ENCODE measurements at regions not wholly inside any gene's neighbourhood (a gene's known extent, or its start where the extent isn't known, plus 50 kb on each side); places are given as distances from the start of the nearest gene placed in this dataset.

DNA sequence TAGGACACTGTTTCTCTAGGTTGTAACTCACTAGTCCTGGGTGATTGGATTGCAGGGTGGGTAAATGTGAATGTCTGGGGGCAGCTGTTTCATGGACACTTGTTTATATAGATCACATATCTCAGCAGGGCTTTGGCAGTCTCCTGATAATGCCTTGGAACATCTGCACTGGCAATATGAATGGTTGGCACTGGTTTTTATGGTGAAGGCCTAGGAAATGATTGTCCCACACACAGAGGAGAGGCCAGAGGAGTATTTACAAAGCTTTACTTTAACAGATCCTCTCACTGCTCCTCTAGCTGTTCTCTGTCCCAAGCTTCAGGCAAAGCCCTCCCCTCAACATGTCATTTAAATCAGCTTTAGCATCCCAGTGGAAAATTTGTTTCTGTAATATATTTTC lies 171.3 kb upstream of the STEAP4 start:
- TF ChIP-seq, protein P1, sequence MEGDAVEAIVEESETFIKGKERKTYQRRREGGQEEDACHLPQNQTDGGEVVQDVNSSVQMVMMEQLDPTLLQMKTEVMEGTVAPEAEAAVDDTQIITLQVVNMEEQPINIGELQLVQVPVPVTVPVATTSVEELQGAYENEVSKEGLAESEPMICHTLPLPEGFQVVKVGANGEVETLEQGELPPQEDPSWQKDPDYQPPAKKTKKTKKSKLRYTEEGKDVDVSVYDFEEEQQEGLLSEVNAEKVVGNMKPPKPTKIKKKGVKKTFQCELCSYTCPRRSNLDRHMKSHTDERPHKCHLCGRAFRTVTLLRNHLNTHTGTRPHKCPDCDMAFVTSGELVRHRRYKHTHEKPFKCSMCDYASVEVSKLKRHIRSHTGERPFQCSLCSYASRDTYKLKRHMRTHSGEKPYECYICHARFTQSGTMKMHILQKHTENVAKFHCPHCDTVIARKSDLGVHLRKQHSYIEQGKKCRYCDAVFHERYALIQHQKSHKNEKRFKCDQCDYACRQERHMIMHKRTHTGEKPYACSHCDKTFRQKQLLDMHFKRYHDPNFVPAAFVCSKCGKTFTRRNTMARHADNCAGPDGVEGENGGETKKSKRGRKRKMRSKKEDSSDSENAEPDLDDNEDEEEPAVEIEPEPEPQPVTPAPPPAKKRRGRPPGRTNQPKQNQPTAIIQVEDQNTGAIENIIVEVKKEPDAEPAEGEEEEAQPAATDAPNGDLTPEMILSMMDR (IDR thresholded peaks at IDR 0.05), result no peak
- TF ChIP-seq POLR2A (IDR thresholded peaks at IDR 0.05), result no peak

Data from tibial nerve (tissue), 3 donors.